ENCODE measurements at regions not wholly inside any gene's neighbourhood (a gene's known extent, or its start where the extent isn't known, plus 50 kb on each side); places are given as distances from the start of the nearest gene placed in this dataset.

- no peaks in the 10 kb centered on the region for H3K9me3 ChIP-seq (ENCODE audit: control insufficient read depth, low read depth, low read length)
- no peak overlapping the region for H3K4me3 ChIP-seq (ENCODE audit: control insufficient read depth in 2 of 3, extremely low read depth in 1 of 3, insufficient read depth in 2 of 3, low read depth in 1 of 3, low read length in 3 of 3)
- no peak overlapping the region for H3K9ac ChIP-seq (ENCODE audit: control insufficient read depth, extremely low read depth, insufficient read depth, low read length)
- dilution Hi-C loops (cut with MboI; ENCODE audit: extremely low pct_ligation_motif_present, low sequenced_read_pairs) = no loop called here
- H3K9me1 ChIP-seq (ENCODE audit: control insufficient read depth, extremely low read depth, insufficient read depth, low read length) = no peaks in the 10 kb centered on the region
- no peaks in the 10 kb centered on the region for H3K27me3 ChIP-seq (ENCODE audit: control insufficient read depth, extremely low read depth, insufficient read depth, low read length)
- no peak for TF ChIP-seq EZH2 (IDR thresholded peaks at IDR 0.05; ENCODE audit: low read length)
- TF ChIP-seq, protein P1, sequence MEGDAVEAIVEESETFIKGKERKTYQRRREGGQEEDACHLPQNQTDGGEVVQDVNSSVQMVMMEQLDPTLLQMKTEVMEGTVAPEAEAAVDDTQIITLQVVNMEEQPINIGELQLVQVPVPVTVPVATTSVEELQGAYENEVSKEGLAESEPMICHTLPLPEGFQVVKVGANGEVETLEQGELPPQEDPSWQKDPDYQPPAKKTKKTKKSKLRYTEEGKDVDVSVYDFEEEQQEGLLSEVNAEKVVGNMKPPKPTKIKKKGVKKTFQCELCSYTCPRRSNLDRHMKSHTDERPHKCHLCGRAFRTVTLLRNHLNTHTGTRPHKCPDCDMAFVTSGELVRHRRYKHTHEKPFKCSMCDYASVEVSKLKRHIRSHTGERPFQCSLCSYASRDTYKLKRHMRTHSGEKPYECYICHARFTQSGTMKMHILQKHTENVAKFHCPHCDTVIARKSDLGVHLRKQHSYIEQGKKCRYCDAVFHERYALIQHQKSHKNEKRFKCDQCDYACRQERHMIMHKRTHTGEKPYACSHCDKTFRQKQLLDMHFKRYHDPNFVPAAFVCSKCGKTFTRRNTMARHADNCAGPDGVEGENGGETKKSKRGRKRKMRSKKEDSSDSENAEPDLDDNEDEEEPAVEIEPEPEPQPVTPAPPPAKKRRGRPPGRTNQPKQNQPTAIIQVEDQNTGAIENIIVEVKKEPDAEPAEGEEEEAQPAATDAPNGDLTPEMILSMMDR (optimal IDR thresholded peaks at IDR 0.05 in 1 of 3, IDR thresholded peaks at IDR 0.05 in 1 of 3, conservative IDR thresholded peaks at IDR 0.05 in 1 of 3; ENCODE audit: extremely low read depth in 1 of 3, insufficient read depth in 2 of 3, low read length in 3 of 3) = no peak
- no peak overlapping the region for H3K27ac ChIP-seq (ENCODE audit: control insufficient read depth, insufficient read depth, low read length)
- H2AFZ ChIP-seq (ENCODE audit: control insufficient read depth, low read length) = no peak overlapping the region
- no peak for FAIRE-seq
- no peaks in the 10 kb centered on the region for H3K36me3 ChIP-seq (ENCODE audit: control insufficient read depth in 2 of 2, extremely low read depth in 1 of 2, insufficient read depth in 2 of 2, low read length in 2 of 2)
- H3K4me1 ChIP-seq (ENCODE audit: control insufficient read depth, extremely low read depth, insufficient read depth, low read length) = peaks cover 21% of the 10 kb centered on the region
- DNase-seq (ENCODE audit: low read depth, low spot score) = no peak
- no peaks in the 10 kb centered on the region for H4K20me1 ChIP-seq (ENCODE audit: control insufficient read depth, extremely low read depth, insufficient read depth, low read length)
- H3K79me2 ChIP-seq (ENCODE audit: control insufficient read depth, insufficient read depth, low read length) = no peaks in the 10 kb centered on the region
- H3K4me2 ChIP-seq (ENCODE audit: control insufficient read depth, extremely low read depth, insufficient read depth, low read depth, low read length) = no peak overlapping the region
Observed at GRCh38 chr6:49322861-49323260, 140.2 kb downstream of the MMUT start.

DNA sequence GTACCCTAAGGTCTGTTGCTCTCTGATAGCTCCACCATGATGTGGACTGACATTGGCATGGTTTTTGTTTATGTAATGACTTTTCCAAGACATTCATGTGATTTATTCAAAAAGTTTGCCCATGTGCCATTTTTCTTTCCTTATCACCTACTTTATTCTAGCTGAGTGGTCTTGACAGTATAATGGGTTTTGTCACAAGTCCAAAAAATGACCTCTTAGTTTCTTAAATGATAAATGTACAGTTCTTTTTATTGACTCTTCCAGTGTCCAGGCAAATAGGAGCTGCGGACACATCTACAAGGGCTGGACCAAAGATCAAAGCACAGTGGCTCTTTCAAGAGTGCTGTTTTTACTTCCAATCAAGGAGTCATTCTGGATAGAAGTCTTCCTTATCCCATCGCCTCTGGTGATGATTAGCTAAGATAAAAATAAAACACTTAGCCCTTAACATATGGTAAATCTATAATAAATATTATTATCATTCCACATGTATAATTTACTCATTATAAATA, 141.4 kb downstream of the MMUT start:
- dilution Hi-C loops (cut with MboI; ENCODE audit: extremely low pct_ligation_motif_present, low sequenced_read_pairs) = no loop called here
- Histone ChIP-seq H3K9me3 (ENCODE audit: control insufficient read depth, low read depth, low read length) (no peaks in the 10 kb centered on the region), H3K79me2 (ENCODE audit: control insufficient read depth, insufficient read depth, low read length) (no peaks in the 10 kb centered on the region), H3K27me3 (ENCODE audit: control insufficient read depth, extremely low read depth, insufficient read depth, low read length) (no peaks in the 10 kb centered on the region), H3K36me3 (ENCODE audit: control insufficient read depth in 2 of 2, extremely low read depth in 1 of 2, insufficient read depth in 2 of 2, low read length in 2 of 2) (no peaks in the 10 kb centered on the region), H3K9ac (ENCODE audit: control insufficient read depth, extremely low read depth, insufficient read depth, low read length) (no peak overlapping the region), H3K27ac (ENCODE audit: control insufficient read depth, insufficient read depth, low read length) (no peak overlapping the region), H4K20me1 (ENCODE audit: control insufficient read depth, extremely low read depth, insufficient read depth, low read length) (no peaks in the 10 kb centered on the region), H3K4me2 (ENCODE audit: control insufficient read depth, extremely low read depth, insufficient read depth, low read depth, low read length) (no peak overlapping the region), H3K9me1 (ENCODE audit: control insufficient read depth, extremely low read depth, insufficient read depth, low read length) (no peaks in the 10 kb centered on the region), H3K4me1 (ENCODE audit: control insufficient read depth, extremely low read depth, insufficient read depth, low read length) (peaks cover 11% of the 10 kb centered on the region), H3K4me3 (ENCODE audit: control insufficient read depth in 2 of 3, extremely low read depth in 1 of 3, insufficient read depth in 2 of 3, low read depth in 1 of 3, low read length in 3 of 3) (no peak overlapping the region), H2AFZ (ENCODE audit: control insufficient read depth, low read length) (no peak overlapping the region)
- FAIRE-seq (no peak), DNase-seq (ENCODE audit: low read depth, low spot score) (no peak)
- TF ChIP-seq, protein P1 (optimal IDR thresholded peaks at IDR 0.05 in 1 of 3, IDR thresholded peaks at IDR 0.05 in 1 of 3, conservative IDR thresholded peaks at IDR 0.05 in 1 of 3; ENCODE audit: extremely low read depth in 1 of 3, insufficient read depth in 2 of 3, low read length in 3 of 3) = no peak
- TF ChIP-seq EZH2 (IDR thresholded peaks at IDR 0.05; ENCODE audit: low read length) = no peak

Data from keratinocyte (primary cell).